ENCODE measurements at regions not wholly inside any gene's neighbourhood (a gene's known extent, or its start where the extent isn't known, plus 50 kb on each side); places are given as distances from the start of the nearest gene placed in this dataset.
"Not testable (repeated sequence)": the region's sequence is repeated elsewhere in the genome, so short reads cannot be mapped to it uniquely, and the experiment has no call there.

GRCh38 chr7:67335663-67336062 lies 339.0 kb downstream of the TYW1 start:
- TF ChIP-seq POLR2A, CTCF (IDR thresholded peaks at IDR 0.05): not testable (repeated sequence)
